Spleen (tissue), 7 donors: ENCODE measurements at regions not wholly inside any gene's neighbourhood (a gene's known extent, or its start where the extent isn't known, plus 50 kb on each side); places are given as distances from the start of the nearest gene placed in this dataset.

Experiments
- CTCF ChIP-seq, 11 experiments: fragments of 200-600 bp in 7 of 11; fragments of 450-650 bp in 4 of 11; sonication (generic) in 4 of 11; IDR thresholded peaks in 8 of 11; conservative IDR thresholded peaks in 3 of 11; 1 replicate in 7 of 11; 2 replicates in 4 of 11; pipeline versions ENCODE4 v1.4.0 to v1.8.0; 2016 to 2021; ENCODE audit warnings: antibody characterized with exemption in 11 of 11, inconsistent platforms in 4 of 11, mild to moderate bottlenecking in 1 of 11
- POLR2A ChIP-seq, 3 donors: fragments of 450-650 bp; IDR thresholded peaks; one replicate each; pipeline ENCODE4 v1.5.1; 2017; ENCODE audit warnings: antibody characterized with exemption in 3 of 3, mild to moderate bottlenecking in 1 of 3
- donor health status: DM: no; HTN: no; CAD: no; lungs with moderate emphysema.
- donor health status: DM: no; HTN: no; CAD: no.
- donor health status: DM: no; HTN: no; CAD: no.

- TF ChIP-seq POLR2A (IDR thresholded peaks at IDR 0.05): no peak
- TF ChIP-seq CTCF (IDR thresholded peaks at IDR 0.05 in 8 of 11, conservative IDR thresholded peaks at IDR 0.05 in 3 of 11): no peak
These were observed 120.9 kb upstream of the CDH19 start for GRCh38 chr18:66724664-66725356.
